DMS153 treated with DMSO at 0.1 percent for 48 hours (cell line): ENCODE measurements at regions not wholly inside any gene's neighbourhood (a gene's known extent, or its start where the extent isn't known, plus 50 kb on each side); places are given as distances from the start of the nearest gene placed in this dataset.
"Not testable (repeated sequence)": the region's sequence is repeated elsewhere in the genome, so short reads cannot be mapped to it uniquely, and the experiment has no call there.

ENCODE experiments used
- DNase-seq: peaks from one replicate; lab custom pipeline; 2025; ENCODE audit not compliant: unreplicated experiment; lab: John Stamatoyannopoulos, UW

DNA sequence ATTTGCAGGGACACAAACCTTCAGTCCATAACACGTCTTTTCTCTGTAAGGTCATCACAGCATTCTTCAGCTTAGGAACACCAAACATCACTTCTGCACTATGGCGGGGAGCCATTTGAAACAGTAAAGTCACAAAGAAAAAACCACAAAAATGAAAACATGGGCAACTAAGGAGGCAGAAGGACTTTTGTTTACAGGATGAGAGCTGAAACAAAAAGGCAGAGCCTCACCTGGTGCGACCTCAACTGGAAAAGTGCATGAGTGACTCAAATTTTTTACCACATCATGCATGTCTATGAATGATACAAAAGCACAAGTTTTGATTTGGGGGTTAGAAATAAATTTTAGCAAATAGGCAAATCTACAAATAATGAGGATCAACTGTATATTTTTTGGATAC lies 68.2 kb upstream of the TNFAIP3 start:
- DNase-seq = no peak

GRCh38 chr6:137799950-137800568 lies 67.0 kb upstream of the TNFAIP3 start:
- no peak for DNase-seq

DNA sequence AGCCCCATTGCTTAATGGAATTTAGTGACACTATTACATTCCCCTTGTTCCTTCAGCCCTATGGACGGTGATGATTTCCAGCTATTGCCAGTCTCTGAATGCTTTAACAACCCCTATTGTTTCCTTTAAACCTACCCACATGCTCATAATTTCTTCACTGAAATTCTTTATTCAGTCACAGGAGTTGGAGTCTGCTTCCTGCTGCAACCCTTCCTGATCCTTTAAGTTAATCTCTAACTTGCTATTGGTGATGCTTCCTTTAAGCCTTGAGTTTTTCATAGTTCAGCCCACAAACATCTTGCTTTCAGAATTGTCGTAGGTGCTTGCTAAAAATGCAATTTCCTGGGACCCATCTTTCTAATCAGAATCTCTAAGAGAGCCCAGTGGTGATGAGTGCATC lies 66.3 kb upstream of the TNFAIP3 start:
- no peak for DNase-seq

GRCh38 chr6:137801352-137802114 lies 65.5 kb upstream of the TNFAIP3 start:
- no peak for DNase-seq

GRCh38 chr6:137802408-137803182 lies 64.5 kb upstream of the TNFAIP3 start:
- no peak for DNase-seq

DNA sequence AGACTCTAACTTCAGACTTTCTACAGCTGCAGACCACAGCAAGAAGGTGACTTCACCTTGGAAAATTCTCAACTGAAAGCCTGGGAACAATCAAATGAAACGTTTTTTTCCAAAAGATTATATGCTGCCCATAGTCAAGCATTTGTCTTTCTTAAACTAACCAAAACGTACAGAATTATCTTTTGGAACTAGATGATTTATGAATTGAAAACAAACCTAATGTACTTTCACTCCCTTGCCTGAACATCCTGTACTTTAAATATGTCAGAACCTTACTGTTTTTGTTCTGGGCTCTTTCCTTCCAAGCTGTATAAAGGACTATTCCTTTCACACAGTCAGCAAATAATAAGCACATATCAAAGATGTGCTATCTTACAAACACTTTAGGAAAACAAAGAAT lies 62.4 kb upstream of the TNFAIP3 start:
- no peak for DNase-seq

DNA sequence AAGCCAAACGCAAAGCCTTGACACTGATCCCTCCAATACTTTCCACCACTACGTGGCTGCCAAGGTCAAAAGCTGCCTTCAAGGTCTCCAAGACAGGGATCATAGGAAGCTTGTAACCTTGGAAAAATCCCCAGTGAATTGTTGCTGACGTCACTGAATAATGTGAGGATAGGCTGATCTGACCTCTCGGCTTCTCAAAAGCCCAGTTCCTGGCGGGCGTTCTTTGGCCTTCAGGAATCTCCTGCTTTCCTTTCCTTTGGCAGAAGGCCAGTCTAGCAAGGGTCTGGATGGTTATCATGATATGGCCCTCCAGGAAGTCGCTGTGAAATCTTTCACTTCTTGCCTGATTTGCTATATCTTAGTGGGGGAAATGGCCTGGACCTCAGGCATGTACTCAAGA lies 61.4 kb upstream of the TNFAIP3 start:
- DNase-seq = no peak

- DNase-seq = no peak
Observed at GRCh38 chr6:137806914-137807682, 60.0 kb upstream of the TNFAIP3 start.

DNA sequence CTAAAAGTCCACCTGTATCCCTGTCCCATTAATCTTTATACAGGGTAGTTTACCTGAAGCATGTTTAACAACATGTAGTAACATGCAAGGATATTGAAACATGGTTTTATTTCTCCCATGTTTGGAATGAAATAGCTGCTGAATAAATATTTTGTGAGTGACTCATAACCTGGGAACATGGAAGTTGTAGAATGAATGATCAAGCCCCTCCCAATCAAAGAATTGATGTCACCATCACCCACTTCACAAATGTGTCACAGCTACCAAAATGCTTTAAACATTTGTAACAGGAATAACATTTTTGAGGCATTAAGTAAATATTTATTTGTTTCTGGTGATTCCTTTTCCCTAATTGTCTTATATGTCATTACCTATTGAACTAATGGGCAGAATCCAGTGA lies 58.9 kb upstream of the TNFAIP3 start:
- DNase-seq = no peak

GRCh38 chr6:137808836-137809315 lies 58.2 kb upstream of the TNFAIP3 start:
- DNase-seq = no peak

DNA sequence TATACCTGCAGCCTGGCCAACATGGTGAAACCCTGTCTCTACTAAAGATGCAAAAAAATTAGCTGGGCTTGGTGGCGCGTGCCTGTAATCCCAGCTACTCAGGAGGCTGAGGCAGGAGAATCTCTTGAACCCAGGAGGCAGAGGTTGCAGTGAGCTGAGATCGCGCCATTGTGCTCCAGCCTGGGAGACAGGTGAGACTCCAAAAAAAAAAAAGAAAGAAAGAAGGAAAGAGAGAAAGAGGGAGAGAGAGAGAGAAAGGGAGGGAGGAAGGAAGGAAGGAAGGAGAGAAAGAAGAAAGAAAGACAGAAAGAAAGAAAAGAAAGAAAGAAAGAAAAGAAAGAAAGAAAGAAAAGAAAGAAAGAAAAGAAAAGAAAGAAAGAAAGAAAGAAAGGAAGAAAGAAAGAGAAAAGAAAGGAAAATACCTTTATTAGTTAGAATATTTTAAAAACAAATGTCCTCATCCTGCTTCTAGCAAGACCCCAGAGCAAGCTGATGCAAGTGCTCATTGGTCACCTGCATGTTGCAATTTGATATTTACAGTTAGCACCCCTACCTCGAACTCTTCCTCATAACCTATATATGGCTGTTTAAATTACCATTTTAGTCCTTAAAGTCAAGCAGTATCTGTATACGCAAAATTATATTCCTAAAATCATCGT lies 57.0 kb upstream of the TNFAIP3 start:
- not testable (repeated sequence) for DNase-seq

DNA sequence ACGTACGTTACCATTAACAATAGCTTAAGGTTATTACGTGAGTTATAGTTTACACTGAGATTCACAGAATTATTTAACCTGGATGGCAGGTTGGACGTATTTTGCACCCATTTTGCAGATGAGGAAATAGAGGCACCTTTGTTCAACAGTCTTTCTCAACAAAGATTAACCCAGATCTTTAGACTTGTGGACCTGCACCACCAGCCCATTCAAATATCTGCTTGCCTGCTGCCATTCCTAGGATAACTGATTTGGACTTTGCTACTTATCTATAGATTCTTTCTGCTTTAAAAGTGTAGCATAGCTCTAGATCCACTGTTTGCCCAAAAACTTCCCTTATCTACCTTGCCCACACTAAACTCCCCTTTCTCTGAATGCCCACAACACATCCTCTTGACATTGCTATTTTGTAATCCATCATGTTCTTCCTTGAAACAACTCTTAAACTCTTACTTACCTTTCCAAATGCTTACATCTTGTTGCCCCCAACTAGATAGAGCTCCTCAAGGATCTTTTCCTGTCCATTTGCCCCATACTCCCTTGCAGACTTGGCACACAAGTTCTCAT lies 56.4 kb upstream of the TNFAIP3 start:
- DNase-seq = no peak

DNA sequence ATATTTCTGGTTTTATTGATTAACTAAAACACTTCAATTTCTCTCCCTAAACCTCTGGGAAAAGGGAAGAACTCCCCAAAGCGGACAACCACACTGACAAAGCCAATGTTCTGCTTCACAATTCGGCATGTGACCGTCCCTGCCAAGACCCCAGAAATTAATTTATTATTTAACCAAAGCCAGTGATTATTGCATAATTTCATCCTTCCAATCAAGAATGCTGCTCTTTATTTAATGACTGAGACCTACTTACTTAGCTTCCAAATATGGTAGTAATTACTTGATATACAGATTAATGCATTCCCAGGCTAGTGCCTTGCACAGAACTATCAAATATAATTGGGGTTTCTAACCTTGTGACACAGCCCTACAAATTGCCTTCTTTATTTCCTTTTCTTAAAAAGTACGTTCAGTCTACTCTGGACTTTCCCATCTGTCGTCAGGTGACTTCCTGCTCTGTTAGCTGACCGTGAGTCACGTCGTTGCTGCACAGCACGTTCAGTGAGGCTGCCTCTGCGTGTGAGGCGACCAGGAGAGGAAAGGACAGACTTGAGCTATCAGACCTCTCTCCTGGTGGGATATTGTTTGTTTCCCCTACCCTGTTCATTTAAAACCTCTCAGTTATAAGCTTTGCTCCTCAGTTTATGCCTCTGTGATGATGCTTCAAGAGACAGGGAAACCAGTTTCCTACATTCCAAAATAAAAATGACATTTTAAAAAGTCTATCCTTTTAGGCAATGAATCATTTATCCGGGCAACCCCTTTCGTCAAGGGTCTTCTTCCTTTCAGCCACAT lies 55.7 kb upstream of the TNFAIP3 start:
- DNase-seq = no peak

DNA sequence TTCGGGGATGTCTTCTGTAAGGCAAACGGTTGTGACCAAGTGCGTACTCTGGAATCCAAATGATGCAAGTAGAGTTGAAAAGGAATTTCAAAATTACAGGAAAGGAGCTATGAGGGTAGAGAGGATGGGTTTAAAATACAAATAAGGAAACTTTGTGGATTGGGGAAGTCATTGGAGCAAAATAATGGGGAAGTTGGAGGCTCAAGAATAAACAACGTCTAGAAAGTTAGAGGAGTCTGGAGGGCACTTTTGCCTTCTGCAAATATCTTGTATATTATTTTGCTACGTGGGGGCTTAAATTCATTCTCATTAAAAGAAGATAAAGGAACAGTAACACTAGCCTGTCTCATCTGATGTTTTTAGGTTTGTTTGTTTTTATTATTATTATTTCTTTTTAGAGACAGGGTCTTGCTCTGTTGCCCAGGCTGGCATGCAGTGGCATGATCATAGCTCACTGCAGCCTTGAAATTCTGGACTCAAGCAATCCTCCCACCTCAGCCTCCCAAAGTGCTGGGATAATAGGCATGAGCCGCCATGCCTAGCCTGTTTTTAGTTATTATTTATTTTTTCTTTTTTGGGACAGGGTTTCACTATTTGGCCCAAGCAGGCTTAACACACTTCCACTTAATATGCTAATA lies 55.0 kb upstream of the TNFAIP3 start:
- DNase-seq = no peak

- DNase-seq = no peak
Observed at GRCh38 chr6:137813308-137813970, 53.6 kb upstream of the TNFAIP3 start.

DNA sequence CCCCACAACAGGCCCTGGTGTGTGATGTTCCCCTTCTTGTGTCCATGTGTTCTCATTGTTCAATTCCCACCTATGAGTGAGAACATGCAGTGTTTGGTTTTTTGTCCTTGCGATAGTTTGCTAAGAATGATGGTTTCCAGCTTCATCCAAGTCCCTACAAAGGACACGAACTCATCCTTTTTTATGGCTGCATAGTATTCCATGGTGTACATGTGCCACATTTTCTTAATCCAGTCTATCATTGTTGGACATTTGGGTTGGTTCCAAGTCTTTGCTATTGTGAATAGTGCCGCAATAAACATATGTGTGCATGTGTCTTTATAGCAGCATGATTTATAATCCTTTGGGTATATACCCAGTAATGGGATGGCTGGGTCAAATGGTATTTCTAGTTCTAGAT lies 53.0 kb upstream of the TNFAIP3 start:
- not testable (repeated sequence) for DNase-seq

DNA sequence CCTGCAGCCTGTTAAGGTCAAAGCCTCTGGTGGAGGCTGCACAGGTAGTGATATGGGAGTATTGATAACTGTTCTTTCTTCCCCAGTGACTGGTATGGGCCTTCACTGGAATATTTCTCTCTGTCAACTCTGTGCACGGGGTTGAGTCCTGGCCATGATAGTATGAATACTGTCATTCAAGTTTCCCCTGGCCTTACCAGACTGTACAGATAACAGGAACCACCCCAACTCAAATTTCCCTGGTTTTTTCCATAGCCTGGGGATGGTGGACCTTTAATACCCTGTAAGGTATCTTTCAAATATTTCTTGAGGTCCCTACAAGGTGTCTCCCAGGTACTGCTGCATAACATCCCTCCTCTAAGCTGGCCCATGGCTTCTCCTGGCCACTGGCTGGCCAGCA lies 51.4 kb upstream of the TNFAIP3 start:
- no peak for DNase-seq

- no peak for DNase-seq
Observed at GRCh38 chr6:137816133-137816579, 50.9 kb upstream of the TNFAIP3 start.
